NCI-H510A treated with DMSO at 0.1 percent for 48 hours (cell line): ENCODE measurements at regions not wholly inside any gene's neighbourhood (a gene's known extent, or its start where the extent isn't known, plus 50 kb on each side); places are given as distances from the start of the nearest gene placed in this dataset.
A peak's percentile ranks its signal among the peaks of the same experiment; 100 is the strongest.
"Not testable (repeated sequence)": the region's sequence is repeated elsewhere in the genome, so short reads cannot be mapped to it uniquely, and the experiment has no call there.

Experiments
- DNase-seq: peaks from one replicate; lab custom pipeline; 2025; lab: John Stamatoyannopoulos, UW

DNA sequence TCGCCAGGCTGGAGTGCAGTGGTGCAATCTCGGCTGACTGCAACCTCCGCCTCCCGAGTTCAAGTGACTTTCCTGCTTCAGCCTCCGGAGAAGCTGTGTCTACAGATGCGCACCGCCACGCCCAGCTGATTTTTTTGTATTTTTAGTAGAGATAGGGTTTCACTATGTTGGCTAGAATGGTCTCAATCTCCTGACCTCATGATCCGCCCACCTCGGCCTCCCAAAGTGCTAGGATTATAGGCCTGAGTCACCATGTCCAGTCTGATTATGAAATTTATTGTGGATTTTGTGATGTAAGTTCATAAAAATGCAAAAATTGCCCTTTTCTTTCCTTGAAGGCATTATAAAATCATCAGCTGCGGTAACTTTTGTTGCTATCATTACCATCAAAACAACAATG lies 1688.3 kb upstream of the ADGRL3 start:
- not testable (repeated sequence) for DNase-seq

DNA sequence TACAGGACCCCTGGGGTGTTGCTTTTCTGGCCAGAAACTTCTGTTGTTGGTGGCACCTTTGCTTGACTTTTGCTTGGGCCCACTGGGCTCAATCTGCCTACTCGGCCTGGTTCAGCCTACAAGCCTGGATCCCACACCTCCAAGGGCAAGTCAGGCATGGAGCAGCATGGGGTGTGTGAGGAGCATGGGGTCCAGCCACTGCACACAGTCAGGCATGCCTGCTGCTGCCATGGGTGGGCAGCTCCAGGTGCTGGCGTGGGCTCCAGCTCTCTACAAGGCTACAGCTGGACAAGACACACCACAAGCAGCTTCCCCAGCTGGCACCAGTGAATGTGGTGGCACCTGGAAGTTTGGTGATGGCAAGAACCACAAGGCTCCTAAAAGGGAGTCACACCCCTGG lies 1683.1 kb upstream of the ADGRL3 start:
- no peak for DNase-seq

DNA sequence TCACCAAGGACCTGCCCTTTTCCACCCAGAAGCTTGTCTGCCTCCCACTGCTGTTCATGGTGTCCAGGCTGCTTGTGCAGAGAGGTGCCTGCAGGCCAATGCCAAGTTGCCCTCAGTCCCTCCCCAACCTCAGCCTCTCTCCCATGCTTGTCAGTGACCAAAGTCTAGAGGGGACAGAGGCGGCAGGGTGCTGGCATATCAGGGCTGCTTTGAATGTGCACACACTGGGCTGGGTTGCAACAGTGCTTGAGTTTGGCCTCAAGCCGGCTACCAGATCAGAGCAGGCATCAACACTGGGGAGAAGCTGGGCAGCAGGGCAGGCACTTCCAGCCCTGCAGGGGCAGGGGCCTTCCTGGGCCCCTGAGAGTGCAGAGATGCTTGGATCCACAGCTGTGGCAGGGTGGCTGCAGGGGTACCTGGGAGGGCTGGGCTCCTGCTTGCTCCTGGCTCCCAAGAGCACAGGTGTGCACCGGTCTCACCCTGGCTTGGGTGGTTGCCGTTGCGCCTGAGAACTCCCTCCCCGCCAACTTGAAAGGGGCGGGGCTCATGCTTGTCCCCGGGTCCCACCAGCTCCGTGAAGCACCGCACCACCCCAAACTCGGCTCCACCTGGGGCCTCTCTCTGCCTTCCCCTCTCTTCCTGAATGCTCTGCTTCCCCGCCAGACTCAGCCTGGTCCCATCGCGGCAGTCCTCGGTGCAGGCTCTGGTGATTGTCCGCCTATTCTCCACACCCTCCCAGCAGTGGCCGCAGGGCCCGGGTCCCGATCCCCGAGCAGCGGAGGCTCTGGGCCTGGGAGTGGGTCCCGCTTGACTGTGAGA lies 1681.9 kb upstream of the ADGRL3 start:
- no peak for DNase-seq

DNA sequence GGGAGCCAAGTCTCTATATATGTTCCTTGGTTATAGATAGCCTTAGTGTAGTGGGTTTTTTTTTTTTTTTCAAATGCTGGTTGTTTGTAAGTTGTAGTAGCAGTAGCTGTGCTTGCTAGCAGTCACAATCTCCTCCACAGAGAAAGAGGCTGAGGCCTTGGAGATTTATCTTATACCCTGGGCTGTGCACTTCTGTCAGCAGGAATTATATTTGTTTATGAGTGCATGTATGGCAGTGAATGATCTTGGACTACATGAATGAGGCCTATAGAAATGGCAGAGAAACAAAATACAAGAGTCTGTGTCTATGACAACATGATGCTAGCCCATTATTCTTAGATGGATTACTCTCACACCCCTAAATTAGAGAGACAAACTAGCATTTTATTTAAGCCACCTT lies 1674.2 kb upstream of the ADGRL3 start:
- DNase-seq: no peak

DNA sequence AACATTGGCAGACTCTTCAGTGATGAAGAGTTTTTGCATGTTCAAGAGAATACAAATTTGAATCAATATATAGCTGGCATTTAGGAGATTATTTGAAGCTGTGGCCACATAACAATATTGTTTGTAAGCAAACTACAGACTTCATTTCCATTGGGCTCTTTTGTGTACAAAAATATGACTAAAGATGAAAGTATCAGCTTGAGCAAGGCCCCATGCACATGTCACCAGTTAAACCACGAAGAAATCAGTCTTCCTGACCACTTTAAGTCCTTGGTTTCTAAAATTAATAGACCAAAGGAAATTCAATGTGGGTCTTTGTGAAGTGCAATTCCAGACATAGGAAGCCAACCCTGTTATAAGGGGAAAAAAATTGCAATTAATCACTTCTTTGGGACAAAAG lies 1664.6 kb upstream of the ADGRL3 start:
- no peak for DNase-seq

DNA sequence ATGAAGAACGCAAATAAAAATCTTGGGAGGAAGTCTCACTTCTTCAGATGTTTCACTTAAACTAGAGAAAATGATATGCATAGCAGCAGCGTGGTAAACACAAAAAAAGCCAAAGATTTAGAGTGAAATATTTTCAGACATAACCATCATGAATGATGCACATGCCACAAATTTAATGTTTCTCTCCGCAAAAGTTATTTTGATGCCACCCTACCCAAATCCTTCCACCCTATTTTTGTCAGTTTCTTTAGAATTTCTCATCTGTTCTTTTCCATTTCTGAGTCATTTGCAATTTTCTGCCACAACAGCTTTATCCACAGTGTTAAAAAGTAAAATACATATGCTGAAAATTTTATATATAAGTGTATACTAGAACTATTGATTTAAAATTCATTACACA lies 1663.7 kb upstream of the ADGRL3 start:
- no peak for DNase-seq

DNA sequence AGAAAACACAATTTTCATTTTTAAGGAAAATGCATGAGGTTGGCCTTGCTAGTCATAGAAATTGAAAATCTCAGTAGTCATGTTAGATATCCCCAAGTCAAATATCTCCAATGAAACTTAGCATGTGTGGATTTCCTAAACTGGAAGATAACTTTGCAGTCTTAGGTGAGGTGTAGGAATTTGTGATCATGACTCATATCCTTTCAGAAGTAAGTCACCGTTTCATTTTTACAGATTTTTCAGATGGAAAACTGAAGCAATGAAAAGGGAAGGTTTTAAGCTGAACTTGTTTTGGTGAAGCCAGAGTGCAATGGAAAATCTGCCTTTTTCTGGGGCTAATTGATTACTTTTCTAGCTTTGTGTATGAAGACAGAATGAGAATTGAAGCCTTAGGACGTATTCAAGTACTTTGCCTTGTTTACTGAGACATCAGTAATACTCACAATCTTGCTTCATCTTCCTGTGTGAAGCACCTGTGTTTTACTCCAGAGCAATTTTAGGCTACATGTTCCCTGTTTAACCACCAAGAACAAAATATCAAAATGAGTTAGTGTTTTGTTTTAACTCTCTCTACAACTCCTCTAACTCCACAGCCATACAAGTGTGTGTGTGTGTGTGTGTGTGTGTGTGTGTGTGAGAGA lies 1662.8 kb upstream of the ADGRL3 start:
- DNase-seq: no peak

DNA sequence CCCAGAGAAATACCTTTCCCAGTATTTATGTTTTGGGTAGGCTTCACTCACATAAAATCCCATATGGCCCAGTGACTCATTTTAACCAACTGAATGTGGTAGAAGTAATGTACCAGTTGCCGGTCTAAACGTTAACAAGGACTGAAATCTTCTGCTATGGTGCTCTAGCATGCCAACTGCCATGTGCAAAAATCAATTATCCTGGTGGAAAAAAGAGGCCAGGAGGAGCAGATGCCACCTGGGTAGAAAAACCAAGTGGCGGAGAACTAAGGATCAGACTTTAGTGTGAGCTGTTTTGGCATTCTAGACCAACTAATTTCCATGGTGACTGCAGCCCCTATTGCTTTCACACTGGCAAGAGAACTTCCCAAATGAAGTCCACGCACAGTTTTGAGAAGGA lies 1660.7 kb upstream of the ADGRL3 start:
- no peak for DNase-seq

DNA sequence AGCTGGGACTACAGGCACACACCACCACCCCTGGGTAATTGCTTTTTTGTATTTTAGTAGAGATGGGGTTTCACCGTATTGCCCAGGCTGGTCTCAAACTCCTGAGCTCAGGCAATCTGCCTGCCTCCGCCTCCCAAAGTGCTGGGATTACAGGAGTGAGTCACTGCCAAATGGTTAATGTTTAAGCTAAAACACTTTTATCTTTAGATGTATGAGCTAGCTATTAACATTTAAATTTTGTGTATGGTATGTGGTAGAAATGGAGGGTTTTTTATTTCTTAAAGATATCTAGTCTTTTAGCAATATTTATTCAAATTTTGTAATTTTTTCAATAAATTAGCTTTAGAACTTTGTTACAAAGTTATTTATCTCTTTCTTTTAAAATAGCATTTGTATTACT lies 1659.8 kb upstream of the ADGRL3 start:
- no peak for DNase-seq

DNA sequence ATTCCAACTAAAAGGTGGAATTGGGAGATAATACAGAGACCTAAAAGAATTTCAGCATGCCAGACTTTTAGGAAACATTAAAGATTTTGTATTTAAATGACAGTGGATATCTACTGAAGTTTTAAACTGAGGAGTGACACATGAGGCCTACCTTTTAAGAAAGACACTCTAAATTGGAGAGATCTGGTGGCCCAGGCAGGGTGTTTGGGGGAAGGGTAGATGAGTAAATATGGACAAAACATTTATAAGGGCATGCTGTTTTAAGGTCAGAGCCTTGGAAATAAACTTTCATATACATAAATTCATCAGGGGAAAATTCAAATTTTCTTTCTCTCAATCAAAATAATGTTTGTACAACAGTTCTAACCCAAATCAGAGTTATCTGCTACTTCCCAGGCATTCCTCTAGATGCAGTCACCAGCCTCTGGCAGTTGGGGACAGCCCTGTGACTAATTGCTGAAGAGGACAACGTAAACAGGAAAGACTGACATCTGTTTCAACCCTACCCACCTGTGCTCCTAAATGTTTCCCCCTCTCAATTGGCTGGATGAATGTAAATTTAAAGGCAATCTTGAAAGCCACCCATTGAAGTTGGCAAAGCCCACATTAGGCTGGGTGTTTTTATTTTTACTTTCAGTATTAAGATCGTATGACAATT lies 1646.9 kb upstream of the ADGRL3 start:
- DNase-seq: peak; percentile 48

DNA sequence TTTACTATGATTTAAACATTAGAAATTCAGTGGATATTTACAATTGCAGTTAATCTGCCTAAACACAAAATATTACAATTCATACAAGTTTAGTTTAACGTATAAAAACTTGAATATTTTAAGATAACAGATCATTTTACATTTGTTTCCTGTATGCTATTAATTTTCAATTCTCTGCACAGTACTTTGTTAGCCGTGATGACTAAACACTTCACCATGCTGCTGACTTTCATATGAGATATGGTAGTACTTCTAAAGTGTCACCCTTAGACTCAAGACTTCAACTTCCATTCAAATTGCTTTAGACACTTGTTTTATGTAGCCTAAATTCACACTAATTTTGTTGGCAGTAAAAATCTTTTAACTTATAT lies 1646.4 kb upstream of the ADGRL3 start:
- DNase-seq: peak; percentile 45

DNA sequence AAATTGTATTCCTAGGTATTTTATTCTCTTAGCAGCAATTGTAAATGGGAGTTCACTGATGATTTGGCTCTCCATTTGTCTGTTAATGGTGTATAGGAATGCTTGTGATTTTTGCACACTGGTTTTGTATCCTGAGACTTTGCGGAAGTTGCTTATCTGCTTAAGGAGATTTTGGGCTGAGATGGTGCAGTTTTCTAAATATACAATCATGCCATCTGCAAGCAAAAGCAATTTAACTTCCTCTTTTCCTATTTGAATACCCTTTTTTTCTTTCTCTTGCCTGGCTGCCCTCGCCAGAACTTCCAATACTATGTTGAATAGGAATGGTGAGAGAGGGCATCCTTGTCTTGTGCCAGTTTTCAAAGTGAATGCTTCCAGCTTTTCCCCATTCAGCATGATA lies 1643.9 kb upstream of the ADGRL3 start:
- DNase-seq: not testable (repeated sequence)

DNA sequence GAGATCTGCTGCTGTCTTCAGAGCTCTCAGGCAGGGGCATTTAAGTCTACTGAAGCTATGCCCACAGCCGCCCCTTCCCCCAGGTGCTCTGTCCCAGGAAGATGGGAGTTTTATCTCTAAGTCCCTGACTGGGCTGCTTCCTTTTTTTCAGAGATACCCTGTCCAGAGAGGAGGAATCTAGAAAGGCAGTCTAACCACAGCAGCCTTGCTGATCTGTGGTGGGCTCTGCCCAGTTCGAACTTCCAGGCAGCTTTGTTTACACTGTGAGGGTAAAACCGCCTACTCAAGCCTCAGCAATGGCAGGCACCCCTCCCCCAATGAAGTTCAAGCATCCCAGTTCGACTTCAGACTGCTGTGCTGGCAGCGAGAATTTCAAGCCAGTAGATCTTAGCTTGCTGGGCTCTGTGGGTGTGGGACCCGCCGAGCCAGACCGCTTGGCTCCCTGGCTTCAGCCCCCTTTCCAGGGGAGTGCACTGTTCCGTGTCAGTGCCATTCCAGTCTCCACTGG lies 1639.9 kb upstream of the ADGRL3 start:
- not testable (repeated sequence) for DNase-seq

DNA sequence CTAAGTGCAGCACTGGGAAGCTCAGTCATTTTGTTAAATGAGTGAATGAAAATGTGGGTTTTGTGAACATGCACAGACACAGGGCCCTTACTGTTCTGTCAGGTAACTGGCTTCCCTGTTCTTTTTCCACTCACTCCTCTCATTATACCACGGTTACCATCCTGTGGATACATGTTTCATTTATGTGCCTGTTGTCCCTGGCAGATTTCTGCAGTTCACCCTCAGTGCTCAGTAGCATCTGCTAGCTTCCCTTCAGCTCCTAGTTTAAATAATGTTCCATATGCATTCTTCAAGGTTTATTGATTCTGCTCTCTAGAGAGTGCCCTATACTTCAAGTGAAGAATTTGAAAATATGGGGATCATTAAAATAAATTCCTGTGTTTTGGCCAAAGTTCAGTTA lies 1634.3 kb upstream of the ADGRL3 start:
- DNase-seq: no peak

DNA sequence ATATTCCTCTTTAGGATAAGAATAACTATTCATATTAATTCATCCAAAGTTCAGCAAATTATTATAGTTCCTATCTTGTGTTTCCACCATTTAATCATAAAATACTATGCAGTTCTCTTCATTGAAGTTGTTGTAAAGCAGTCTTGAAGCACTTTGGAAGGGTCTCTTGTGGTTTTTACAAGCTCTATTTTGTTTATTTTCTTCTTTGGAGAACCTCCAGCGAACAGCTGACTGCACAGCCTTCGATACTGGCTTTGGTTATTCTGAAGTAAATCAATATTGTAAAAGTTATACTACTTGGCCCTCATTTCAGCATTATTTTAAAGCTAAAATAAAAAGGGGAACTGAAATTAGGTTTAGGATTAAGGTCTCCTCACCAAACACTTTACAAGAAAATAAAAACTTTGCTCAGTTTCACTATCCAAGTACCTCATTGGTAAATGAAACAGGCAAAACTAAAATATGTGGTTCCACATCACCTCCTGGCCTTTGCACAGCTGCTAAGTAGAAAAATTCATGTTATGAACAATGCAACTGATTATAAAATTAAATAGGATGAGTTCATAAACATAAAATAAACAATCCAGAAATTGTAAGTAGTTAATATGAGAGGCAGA lies 1629.2 kb upstream of the ADGRL3 start:
- peak; percentile 36 for DNase-seq

DNA sequence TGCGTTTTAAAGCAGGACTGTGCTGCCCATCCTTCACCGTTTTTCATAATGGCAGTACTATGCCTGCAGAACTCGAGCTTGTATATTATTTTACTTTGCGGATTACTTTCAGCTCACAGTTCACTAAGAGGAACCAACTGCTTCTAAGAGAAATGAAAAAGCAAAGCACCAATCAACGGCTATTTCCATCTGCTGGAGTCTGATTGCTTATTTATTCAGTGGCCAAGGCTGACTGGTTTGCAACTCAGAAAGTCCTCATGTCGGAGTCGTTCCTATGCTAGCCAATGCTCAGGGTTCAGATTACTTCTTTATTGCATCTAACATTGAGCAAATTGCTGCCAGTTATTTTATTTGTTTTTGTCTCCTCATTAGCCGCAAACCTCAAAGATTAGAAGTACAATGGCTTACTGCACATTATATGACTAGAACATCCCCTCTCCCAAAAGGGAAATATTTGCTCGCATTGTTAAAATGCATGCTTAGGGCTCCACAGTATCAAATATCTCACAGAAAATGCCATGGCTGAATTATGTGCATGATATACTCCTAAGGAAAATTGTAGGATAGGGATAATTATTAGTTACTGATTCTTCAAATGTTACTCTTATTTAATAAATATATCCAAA lies 1628.2 kb upstream of the ADGRL3 start:
- DNase-seq: peak; percentile 96

DNA sequence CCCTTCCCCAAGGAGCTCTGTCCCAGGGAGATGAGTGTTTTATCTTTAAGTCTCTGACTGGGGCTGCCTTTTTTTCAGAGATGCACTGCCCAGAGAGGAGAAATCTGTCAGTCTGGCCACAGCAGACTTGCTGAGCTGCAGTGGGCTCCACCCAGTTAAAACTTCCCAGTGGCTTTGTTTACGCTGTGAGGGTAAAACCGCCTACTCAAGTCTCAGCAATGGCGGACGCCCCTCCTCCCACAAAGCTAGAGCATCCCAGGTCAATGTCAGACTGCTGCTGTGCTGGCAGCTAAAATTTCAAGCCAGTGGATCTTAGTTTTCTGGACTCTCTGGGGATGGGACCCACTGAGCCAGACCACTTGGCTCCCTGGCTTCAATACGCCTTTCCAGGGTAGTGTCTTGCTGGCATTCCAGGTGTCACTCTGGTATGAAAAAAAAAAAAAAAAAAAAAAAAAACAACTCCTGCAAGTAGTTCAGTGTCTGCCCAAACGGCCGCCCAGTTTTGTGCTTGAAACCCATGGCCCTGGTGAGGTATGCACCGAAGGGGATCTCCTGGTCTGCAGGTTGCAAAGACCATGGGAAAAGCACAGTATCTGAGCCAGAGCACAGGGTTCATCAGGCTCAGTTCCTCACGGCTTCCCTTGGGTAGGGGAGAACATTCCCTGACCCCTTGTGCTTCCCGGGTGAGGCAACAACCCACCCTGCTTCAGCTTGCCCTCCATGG lies 1616.1 kb upstream of the ADGRL3 start:
- DNase-seq: no peak

DNA sequence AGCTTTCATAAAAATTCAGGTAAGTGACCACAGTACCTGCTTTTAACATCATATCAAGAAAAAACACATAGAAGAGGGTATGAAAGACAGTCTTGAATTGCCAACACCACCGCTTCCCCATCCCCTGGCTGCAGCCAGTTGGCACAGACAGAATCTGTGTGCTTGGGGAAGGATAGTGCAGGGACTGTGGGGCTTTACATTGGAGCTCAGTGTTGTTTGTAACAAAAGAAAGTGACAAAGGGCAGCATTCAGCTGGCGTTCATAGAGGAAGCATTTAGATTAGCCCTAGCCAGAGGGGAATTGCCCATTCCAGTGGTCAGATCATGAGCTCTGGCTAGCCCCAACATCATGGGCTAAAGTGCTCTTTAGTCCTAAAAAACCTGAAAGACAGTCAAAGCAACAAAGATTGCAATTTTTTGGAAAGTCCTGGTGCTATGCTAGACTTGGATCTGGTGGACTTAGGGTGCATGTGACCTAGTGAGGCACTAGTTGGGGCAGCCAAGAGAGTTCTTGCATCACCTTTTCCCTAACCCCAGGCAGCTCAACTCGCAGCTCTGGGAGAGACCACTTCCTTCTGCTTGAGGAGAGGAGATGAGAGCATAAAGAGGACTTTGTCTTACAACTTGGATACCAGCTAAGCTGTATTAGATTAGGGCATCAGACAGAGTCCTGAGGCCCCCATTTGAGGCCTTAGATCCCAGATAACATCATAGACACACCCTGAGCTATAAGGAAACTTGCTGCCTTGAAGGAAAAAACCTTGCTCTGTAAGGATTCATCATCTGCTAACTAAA lies 1602.4 kb upstream of the ADGRL3 start:
- DNase-seq: no peak

DNA sequence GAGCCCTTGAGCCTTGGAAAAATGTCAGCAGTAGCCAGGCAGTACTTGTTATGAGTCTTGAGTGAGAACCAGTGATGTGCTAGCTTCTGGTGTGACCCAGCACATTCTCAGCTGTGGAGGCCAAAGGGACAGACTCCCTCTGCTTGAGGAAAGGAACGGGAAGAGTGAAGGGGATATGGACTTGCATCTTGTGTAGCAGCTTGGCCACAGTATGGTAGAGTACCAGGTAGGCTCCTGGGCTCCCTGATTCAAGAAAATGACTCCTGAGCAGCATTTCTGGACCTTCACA lies 1601.9 kb upstream of the ADGRL3 start:
- no peak for DNase-seq

DNA sequence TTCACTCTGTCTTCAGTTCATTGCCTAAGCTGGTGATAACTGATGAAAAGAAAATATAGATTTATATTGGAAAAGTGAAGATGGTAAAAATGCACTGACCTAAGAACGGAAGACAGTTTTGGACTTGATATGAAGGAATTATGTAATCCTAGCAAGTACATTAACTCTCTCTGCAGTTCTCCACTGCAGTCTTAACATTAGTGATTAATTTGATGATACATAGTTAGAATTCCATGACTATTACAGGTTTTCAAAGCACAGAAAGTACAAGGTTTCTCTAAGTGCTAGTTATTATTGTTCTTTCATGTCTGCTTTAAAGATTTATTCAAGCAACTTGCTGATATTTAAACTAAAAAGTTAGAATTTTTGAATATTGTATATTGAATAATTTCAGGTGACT lies 1591.7 kb upstream of the ADGRL3 start:
- DNase-seq: no peak

DNA sequence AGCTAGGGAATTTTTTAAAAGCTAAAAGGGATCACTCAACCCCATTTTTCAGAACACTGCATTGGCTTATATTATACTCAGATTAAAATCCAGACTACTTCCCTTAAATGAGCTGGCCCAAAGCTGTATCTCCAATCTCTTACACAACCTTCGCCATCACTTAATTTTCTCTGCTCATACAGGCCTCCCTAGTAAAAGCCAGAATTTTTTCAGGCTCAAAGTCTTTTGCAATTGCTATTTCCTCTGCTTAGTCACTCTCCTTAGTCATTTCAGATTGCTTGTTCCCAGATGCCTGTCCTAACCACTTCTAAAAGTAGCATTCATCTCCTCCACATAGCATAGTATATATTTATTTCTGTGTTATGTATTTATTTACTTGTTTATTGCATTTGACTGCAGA lies 1587.9 kb upstream of the ADGRL3 start:
- DNase-seq: no peak
